A549 (cell line): ENCODE measurements at regions not wholly inside any gene's neighbourhood (a gene's known extent, or its start where the extent isn't known, plus 50 kb on each side); places are given as distances from the start of the nearest gene placed in this dataset.

Experiments
- EP300 ChIP-seq, 2 experiments: fragments of >200 bp; sonication (Bioruptor Twin); formaldehyde crosslinking; IDR thresholded peaks; 2 replicates in 1 of 2; 3 replicates in 1 of 2; pipeline ENCODE4 v1.6.1; 2016 to 2017
- MYC ChIP-seq: IDR thresholded peaks from 2 replicates; pipeline ENCODE4 v1.6.1; 2012; ENCODE audit warnings: mild to moderate bottlenecking, inconsistent platforms, low read length, improper control_type of control experiment, borderline replicate concordance
- RFX5 ChIP-seq: fragments of 450-650 bp; IDR thresholded peaks from 2 replicates; pipeline ENCODE4 v1.7.1; 2014; ENCODE audit warnings: antibody characterized with exemption, mild to moderate bottlenecking, moderate library complexity
- TF ChIP-seq, protein P1 (sequence below): fragments of >200 bp; sonication (Bioruptor Twin); formaldehyde crosslinking; IDR thresholded peaks from 3 replicates; pipeline ENCODE4 v1.5.1; 2016

DNA sequence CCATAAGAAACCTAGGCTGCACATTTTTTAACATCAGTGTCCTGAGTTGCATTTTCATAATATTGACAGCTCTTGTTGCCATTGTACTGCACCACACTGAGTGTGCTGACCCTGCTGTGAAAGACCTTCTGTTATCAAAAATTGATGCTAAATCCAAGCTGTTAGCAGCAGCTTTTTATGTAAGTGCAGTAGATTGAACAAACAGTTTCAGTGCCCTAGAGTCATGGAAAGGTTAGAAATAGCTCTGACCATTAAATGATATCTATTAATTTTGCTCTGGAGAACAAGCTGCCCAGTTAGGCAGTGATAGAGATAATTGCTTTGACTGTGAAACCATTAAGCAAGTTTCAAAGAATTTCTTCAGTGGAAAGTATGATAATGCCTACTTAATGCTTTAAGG, 1289.2 kb upstream of the PCDH20 start:
- TF ChIP-seq, protein P1, sequence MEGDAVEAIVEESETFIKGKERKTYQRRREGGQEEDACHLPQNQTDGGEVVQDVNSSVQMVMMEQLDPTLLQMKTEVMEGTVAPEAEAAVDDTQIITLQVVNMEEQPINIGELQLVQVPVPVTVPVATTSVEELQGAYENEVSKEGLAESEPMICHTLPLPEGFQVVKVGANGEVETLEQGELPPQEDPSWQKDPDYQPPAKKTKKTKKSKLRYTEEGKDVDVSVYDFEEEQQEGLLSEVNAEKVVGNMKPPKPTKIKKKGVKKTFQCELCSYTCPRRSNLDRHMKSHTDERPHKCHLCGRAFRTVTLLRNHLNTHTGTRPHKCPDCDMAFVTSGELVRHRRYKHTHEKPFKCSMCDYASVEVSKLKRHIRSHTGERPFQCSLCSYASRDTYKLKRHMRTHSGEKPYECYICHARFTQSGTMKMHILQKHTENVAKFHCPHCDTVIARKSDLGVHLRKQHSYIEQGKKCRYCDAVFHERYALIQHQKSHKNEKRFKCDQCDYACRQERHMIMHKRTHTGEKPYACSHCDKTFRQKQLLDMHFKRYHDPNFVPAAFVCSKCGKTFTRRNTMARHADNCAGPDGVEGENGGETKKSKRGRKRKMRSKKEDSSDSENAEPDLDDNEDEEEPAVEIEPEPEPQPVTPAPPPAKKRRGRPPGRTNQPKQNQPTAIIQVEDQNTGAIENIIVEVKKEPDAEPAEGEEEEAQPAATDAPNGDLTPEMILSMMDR = no peak
- TF ChIP-seq RFX5 (no peak), MYC (no peak), EP300 (IDR thresholded peaks at IDR 0.05) (no peak)
